GM19238 (cell line): ENCODE measurements at regions not wholly inside any gene's neighbourhood (a gene's known extent, or its start where the extent isn't known, plus 50 kb on each side); places are given as distances from the start of the nearest gene placed in this dataset.
"Not testable (repeated sequence)": the region's sequence is repeated elsewhere in the genome, so short reads cannot be mapped to it uniquely, and the experiment has no call there.

Experiments used
- DNase-seq: peaks from one replicate; pipeline ENCODE4 v3.0.0; 2011; ENCODE audit warnings: low spot score; ENCODE audit not compliant: insufficient read length

- DNase-seq, result no peak
Observed at GRCh38 chr6:100322886-100323285, 141.8 kb downstream of the SIM1 start.

GRCh38 chr6:100320686-100321085 is 144.0 kb downstream of the SIM1 start:
- DNase-seq, result no peak

GRCh38 chr6:100317031-100317430 is 147.7 kb downstream of the SIM1 start:
- DNase-seq, result no peak

DNA sequence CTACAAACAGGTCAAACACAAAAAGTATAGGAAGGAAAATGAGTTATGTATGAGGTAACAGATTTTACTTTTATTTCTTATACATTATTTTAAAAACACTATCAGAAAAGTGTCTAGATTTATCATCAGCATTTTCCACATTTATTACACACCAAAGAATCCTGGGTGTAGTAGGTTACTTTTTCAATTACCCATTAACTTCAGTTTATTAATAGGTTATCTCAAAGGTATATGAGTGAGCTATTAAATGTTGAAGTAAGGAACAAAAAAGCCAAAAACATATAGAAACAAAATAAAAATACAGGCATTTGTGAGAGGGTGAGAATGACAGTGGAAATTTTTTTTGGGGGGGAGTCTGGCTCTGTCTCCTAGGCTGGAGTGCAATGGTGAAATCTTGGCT is 150.5 kb downstream of the SIM1 start:
- no peak for DNase-seq

DNA sequence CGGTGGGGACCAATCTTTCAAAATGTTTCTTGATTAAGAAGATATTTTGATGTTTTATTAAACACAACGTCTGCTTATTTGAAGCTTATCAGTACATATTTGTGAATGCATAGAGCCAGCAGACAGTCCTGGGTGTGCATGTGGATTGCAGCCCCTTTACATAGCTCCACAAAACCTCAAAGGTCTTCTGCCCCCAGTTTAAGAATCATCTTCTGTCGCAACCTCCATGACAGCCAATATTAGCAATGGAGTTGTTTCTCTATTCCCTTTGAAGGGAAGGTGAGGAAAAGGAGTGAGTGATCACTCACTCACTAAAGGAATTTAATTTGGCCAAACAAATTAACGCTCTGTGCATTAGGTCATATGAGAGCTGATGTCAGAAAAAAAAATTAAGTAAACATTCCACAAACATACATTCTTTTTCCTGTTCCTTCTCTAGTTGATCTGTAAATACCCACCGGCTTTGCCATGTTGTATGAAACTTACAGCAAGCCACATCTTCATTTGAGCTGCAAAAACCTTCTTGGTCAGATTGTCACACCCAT is 152.9 kb downstream of the SIM1 start:
- no peak for DNase-seq

- DNase-seq, result no peak
Observed at GRCh38 chr6:100309174-100309573, 155.5 kb downstream of the SIM1 start.

GRCh38 chr6:100307561-100307960 is 157.2 kb downstream of the SIM1 start:
- DNase-seq, result no peak

DNA sequence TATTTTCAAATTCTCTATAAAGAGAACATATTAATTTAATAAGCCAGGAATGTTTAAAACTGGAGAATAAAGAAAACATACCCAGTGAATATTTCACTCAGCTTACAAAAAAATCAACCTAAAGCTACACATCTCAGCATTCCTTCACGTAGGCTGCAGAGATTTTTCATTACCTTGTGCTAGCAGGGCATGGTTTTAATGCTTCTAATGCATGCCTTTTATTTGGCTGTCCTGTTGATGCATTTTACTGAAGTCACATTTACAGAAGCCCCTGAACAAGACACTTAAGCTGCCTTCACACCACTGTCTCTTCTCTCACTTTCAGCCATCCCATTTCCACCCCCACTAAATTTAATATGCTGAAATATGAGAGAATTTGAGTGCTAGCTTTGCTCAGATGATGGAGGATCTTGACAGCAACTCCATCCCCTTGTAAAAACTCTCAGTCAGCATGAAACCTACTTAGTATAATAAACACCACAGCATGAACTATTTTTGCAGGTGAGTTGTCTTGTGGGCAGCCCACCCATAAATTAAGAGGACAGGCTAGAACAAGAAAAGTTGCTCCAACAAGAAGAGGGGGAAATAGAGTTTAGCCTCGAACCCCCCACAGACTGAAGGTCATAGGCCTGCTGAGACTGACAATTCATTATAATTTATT is 159.4 kb downstream of the SIM1 start:
- DNase-seq, result no peak

- no peak for DNase-seq
Observed at GRCh38 chr6:100304575-100304974, 160.1 kb downstream of the SIM1 start.

DNA sequence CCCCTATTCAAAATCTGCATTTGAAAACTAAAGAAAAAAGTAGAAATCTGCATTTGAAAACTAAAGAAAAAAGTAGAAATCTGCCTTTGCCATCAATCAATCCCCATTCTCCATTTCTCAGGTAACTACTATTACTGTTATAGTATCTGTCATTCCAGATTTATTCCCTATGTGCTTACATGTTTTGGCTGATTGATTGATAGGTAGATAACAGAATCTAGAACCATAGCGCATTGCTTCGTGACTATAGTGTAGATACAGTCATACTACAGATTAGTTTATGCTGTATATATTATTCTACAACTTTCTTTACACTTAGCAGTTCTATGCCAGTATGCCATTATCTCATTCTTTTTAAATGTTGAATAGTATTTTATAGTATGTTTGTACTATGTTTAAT is 163.0 kb downstream of the SIM1 start:
- DNase-seq, result no peak

- no peak for DNase-seq
Observed at GRCh38 chr6:100300221-100300736, 164.4 kb downstream of the SIM1 start.

GRCh38 chr6:100296810-100297544 is 167.7 kb downstream of the SIM1 start:
- DNase-seq, result no peak

- DNase-seq, result not testable (repeated sequence)
Observed at GRCh38 chr6:100295172-100295571, 169.5 kb downstream of the SIM1 start.

DNA sequence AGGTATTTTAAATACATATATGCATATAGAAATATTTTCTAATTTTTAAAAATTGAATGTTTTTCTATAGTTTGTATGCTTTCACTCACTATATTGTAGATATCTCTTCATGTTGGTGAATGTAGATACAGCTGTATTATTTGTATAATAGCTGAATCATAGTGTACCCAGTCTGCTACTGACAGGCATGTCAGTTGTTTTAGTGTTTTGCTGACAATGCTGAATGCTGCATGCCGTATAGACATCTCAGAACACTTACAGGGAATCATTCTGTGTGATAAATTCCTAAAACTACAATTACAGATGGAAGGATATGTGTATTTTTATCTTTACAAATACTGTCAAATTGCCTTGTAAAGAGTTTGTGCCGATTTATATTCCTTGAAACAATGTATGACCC is 175.4 kb downstream of the SIM1 start:
- DNase-seq, result no peak

- no peak for DNase-seq
Observed at GRCh38 chr6:100288311-100288710, 176.4 kb downstream of the SIM1 start.

DNA sequence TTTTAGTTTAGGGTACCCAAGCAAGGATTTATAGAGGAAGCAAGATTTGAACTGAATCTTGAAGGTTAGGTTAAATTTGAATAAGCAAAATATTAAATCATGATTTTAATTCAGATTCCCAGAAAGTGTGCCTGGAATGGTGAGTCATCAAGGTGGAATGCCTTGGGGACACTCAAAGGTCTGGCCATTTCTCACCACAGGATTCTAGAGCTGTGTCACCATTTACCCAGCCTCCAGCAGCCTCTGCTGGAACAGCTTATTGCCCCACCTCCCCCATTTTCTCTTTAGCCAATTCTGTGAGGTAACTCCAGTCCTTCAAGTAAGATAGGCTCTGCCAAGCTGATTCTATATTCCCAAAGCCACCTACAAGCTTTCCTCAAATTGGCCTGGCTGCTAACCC is 181.4 kb downstream of the SIM1 start:
- DNase-seq, result no peak

GRCh38 chr6:100281471-100281901 is 183.2 kb downstream of the SIM1 start:
- DNase-seq, result no peak

GRCh38 chr6:100276311-100277057 is 188.2 kb downstream of the SIM1 start:
- DNase-seq, result no peak

- DNase-seq, result no peak
Observed at GRCh38 chr6:100274147-100274546, 190.6 kb downstream of the SIM1 start.

GRCh38 chr6:100271625-100272024 is 193.1 kb downstream of the SIM1 start:
- DNase-seq, result no peak

DNA sequence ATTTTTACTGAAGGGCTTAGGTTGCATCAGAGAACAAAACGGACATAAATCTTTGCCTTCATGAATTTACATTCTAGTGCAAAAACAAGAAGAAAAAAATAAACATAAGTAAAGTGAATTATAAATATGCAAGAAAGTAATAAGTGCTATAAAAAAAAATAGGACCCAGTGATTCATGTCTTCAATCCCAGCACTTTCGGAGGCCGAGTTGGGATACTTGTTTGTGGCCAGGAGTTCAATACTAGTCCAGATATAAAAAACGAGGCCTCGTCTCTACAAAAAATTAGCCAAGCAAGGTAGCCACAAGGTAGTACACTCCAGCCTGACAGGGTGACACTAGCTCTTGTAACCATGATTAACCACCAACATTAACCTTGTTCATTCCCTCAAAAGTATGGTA is 193.5 kb downstream of the SIM1 start:
- no peak for DNase-seq

GRCh38 chr6:100269189-100269588 is 195.5 kb downstream of the SIM1 start:
- no peak for DNase-seq
